Ascending aorta (tissue), 2 donors: ENCODE measurements at regions not wholly inside any gene's neighbourhood (a gene's known extent, or its start where the extent isn't known, plus 50 kb on each side); places are given as distances from the start of the nearest gene placed in this dataset.

ENCODE experiments used
- DNase-seq, 2 donors: peaks; one replicate each; pipeline ENCODE4 v3.0.0-alpha.2; 2019; ENCODE audit warnings: low spot score in 2 of 2
- H3K27ac ChIP-seq, 2 donors: fragments of 200-600 bp; sonication (generic); one replicate each; pipeline ENCODE4 v1.5.1; 2016 to 2017; ENCODE audit warnings: mild to moderate bottlenecking in 1 of 2
- H3K27me3 ChIP-seq: fragments of 200-600 bp; sonication (generic); one replicate; pipeline ENCODE4 v1.5.1; 2017
- H3K36me3 ChIP-seq, 2 donors: fragments of 200-600 bp; sonication (generic); one replicate each; pipeline ENCODE4 v1.5.1; 2016
- H3K4me1 ChIP-seq, 2 donors: fragments of 200-600 bp; sonication (generic); one replicate each; pipeline ENCODE4 v1.5.1; 2016 to 2017; ENCODE audit warnings: mild to moderate bottlenecking in 1 of 2
- H3K4me3 ChIP-seq, 2 donors: fragments of 200-600 bp; sonication (generic); one replicate each; pipeline ENCODE4 v1.5.1; 2016 to 2017; ENCODE audit warnings: mild to moderate bottlenecking in 1 of 2
- H3K9me3 ChIP-seq, 2 donors: fragments of 200-600 bp; sonication (generic); one replicate each; pipeline ENCODE4 v1.5.1; 2016
- CTCF ChIP-seq, 3 experiments: fragments of 200-600 bp in 2 of 3; fragments of 450-650 bp in 1 of 3; sonication (generic) in 2 of 3; IDR thresholded peaks; one replicate each; pipeline ENCODE4 v1.5.1; 2016 to 2019; ENCODE audit warnings: antibody characterized with exemption in 3 of 3, mild to moderate bottlenecking in 1 of 3, moderate library complexity in 1 of 3
- intact Hi-C: fragments of 100-400 bp; cut with DNase I; formaldehyde crosslinking; loops from one replicate; pipeline ENCODE4 v1.15.1; 2023

GRCh38 chr2:83461135-83461534, 997.9 kb downstream of the SUCLG1 start:
- H3K4me3 ChIP-seq, result no peak overlapping the region
- H3K36me3 ChIP-seq, result no peaks in the 10 kb centered on the region
- H3K9me3 ChIP-seq, result no peaks in the 10 kb centered on the region
- no peak overlapping the region for H3K27ac ChIP-seq
- intact Hi-C loops, result no loop called here
- no peak for TF ChIP-seq CTCF (IDR thresholded peaks at IDR 0.05)
- DNase-seq, result no peak
- H3K27me3 ChIP-seq, result no peaks in the 10 kb centered on the region
- H3K4me1 ChIP-seq, result no peaks in the 10 kb centered on the region

GRCh38 chr2:83459456-83459855, 999.6 kb downstream of the SUCLG1 start:
- intact Hi-C loops, result no loop called here
- TF ChIP-seq CTCF (IDR thresholded peaks at IDR 0.05), result no peak
- H3K4me1 ChIP-seq, result no peaks in the 10 kb centered on the region
- H3K4me3 ChIP-seq, result no peak overlapping the region
- DNase-seq, result no peak
- no peaks in the 10 kb centered on the region for H3K36me3 ChIP-seq
- no peak overlapping the region for H3K27ac ChIP-seq
- H3K27me3 ChIP-seq, result no peaks in the 10 kb centered on the region
- no peaks in the 10 kb centered on the region for H3K9me3 ChIP-seq

- intact Hi-C loops, result no loop called here
These were observed 1023.1 kb downstream of the SUCLG1 start for GRCh38 chr2:83435989-83436388.

GRCh38 chr2:83420993-83421392, 1038.1 kb downstream of the SUCLG1 start:
- H3K4me3 ChIP-seq, result no peak overlapping the region
- no peak for DNase-seq
- peaks cover 7 to 23% of the 10 kb centered on the region in 2 donors for H3K9me3 ChIP-seq
- H3K4me1 ChIP-seq, result no peaks in the 10 kb centered on the region
- no peak overlapping the region for H3K27ac ChIP-seq
- intact Hi-C loops, result no loop called here
- no peaks in the 10 kb centered on the region for H3K36me3 ChIP-seq
- no peak for TF ChIP-seq CTCF (IDR thresholded peaks at IDR 0.05)
- H3K27me3 ChIP-seq, result no peaks in the 10 kb centered on the region

More at GRCh38 chr2:83435989-83436388, 1023.1 kb downstream of the SUCLG1 start:
- Histone ChIP-seq H3K4me1 (no peaks in the 10 kb centered on the region), H3K27ac (no peak overlapping the region), H3K27me3 (no peaks in the 10 kb centered on the region), H3K4me3 (no peak overlapping the region), H3K36me3 (no peaks in the 10 kb centered on the region), H3K9me3 (no peaks in the 10 kb centered on the region)
- TF ChIP-seq CTCF (IDR thresholded peaks at IDR 0.05), result no peak
- no peak for DNase-seq

GRCh38 chr2:83394134-83394904, 1064.8 kb downstream of the SUCLG1 start:
- Histone ChIP-seq H3K4me3 (no peak overlapping the region), H3K9me3 (no peaks in the 10 kb centered on the region), H3K27me3 (no peaks in the 10 kb centered on the region), H3K27ac (no peak overlapping the region), H3K36me3 (no peaks in the 10 kb centered on the region), H3K4me1 (no peaks in the 10 kb centered on the region)
- no peak for DNase-seq
- TF ChIP-seq CTCF (IDR thresholded peaks at IDR 0.05), result no peak
- intact Hi-C loops, result no loop called here
